H1 (cell line): ENCODE measurements at regions not wholly inside any gene's neighbourhood (a gene's known extent, or its start where the extent isn't known, plus 50 kb on each side); places are given as distances from the start of the nearest gene placed in this dataset.

Source experiments
- CBX8 ChIP-seq: fragments of 300-800, 300-1000 bp; sonication (generic); IDR thresholded peaks from 2 replicates; pipeline ENCODE4 v1.7.1; 2016; ENCODE audit warnings: low read depth, low read length, borderline replicate concordance
- CHD7 ChIP-seq: fragments of 300-600 bp; sonication (generic); IDR thresholded peaks from 2 replicates; pipeline ENCODE4 v1.7.1; 2012; ENCODE audit warnings: low read length, moderate library complexity, mild to moderate bottlenecking, inconsistent platforms; ENCODE audit not compliant: insufficient replicate concordance
- FOSL1 ChIP-seq: IDR thresholded peaks from 2 replicates; pipeline ENCODE4 v1.6.1; 2011; ENCODE audit warnings: mild to moderate bottlenecking, low read depth, low read length, moderate library complexity; ENCODE audit not compliant: insufficient read depth
- HDAC6 ChIP-seq: IDR thresholded peaks from one replicate; pipeline ENCODE4 v1.7.1; 2012; ENCODE audit warnings: low read depth, mild to moderate bottlenecking, inconsistent platforms, low read length, moderate library complexity
- JUN ChIP-seq: IDR thresholded peaks from 2 replicates; pipeline ENCODE4 v1.6.1; 2011; ENCODE audit warnings: low read depth, mild to moderate bottlenecking, improper control_type of control experiment, low read length
- NRF1 ChIP-seq: IDR thresholded peaks from 2 replicates; pipeline ENCODE4 v1.6.1; 2011; ENCODE audit warnings: mild to moderate bottlenecking, low read depth, low read length, improper control_type of control experiment
- POLR2A ChIP-seq, 2 experiments: IDR thresholded peaks; 1 replicate in 1 of 2; 2 replicates in 1 of 2; pipeline ENCODE4 v1.6.1; 2011; ENCODE audit warnings: low read depth in 2 of 2, low read length in 2 of 2, mild to moderate bottlenecking in 2 of 2; ENCODE audit errors: control extremely low read depth in 1 of 2
- RFX5 ChIP-seq: IDR thresholded peaks from 2 replicates; pipeline ENCODE4 v1.6.1; 2011; ENCODE audit warnings: low read depth, low read length, improper control_type of control experiment, borderline replicate concordance
- SP4 ChIP-seq: IDR thresholded peaks from 2 replicates; pipeline ENCODE4 v1.6.1; 2012; ENCODE audit warnings: low read length, inconsistent platforms
- TEAD4 ChIP-seq: IDR thresholded peaks from 2 replicates; pipeline ENCODE4 v1.6.1; 2012; ENCODE audit warnings: low read depth, low read length, inconsistent platforms, mixed read lengths
- USF2 ChIP-seq: IDR thresholded peaks from 2 replicates; pipeline ENCODE4 v1.6.1; 2011; ENCODE audit warnings: low read length, improper control_type of control experiment

GRCh38 chr22:49297286-49297870 lies 530.3 kb downstream of the BRD1 start (continued):
- TF ChIP-seq CHD7 (no peak), RFX5 (no peak), NRF1 (no peak), FOSL1 (no peak), USF2 (no peak), POLR2A (IDR thresholded peaks at IDR 0.05; ENCODE audit: control extremely low read depth in 1 of 2, low read depth in 2 of 2, low read length in 2 of 2) (no peak), TEAD4 (no peak), SP4 (no peak), HDAC6 (no peak), CBX8 (no peak), JUN (no peak)
